Fibroblast of gingiva (primary cell): ENCODE measurements at regions not wholly inside any gene's neighbourhood (a gene's known extent, or its start where the extent isn't known, plus 50 kb on each side); places are given as distances from the start of the nearest gene placed in this dataset.

Experiments
- DNase-seq: peaks from one replicate; pipeline ENCODE4 v3.0.0-alpha.2; 2011; ENCODE audit warnings: low read depth

- DNase-seq: no peak
These were observed 604.0 kb downstream of the HS3ST4 start for GRCh38 chr16:26295625-26296304.

GRCh38 chr16:26301516-26301915 is 609.8 kb downstream of the HS3ST4 start:
- DNase-seq: no peak

- no peak for DNase-seq
These were observed 625.1 kb downstream of the HS3ST4 start for GRCh38 chr16:26316683-26317464.

- no peak for DNase-seq
These were observed 626.1 kb downstream of the HS3ST4 start for GRCh38 chr16:26317885-26318284.

GRCh38 chr16:26330654-26331053 is 638.9 kb downstream of the HS3ST4 start:
- DNase-seq: no peak

GRCh38 chr16:26334218-26335111 is 642.7 kb downstream of the HS3ST4 start:
- no peak for DNase-seq

GRCh38 chr16:26335236-26335853 is 643.6 kb downstream of the HS3ST4 start:
- DNase-seq: no peak

DNA sequence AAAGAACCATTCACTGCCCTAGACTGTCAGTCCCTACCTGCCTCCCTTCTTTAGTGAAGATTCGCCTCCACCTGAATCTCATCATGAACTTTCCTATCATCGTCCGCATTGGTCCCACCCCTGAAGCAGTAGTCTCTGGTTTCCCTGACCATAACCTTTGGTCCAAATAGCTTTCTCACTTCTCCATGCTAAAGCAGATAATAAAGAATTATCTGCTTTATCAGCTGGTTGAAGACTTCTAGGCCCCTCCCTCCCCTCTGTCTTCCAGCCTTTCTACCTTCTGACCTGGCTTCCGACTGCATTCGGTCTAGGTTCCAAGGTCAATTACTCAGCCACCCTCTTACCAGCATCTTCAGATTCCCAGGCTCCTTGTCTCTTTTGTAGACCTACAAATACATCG is 650.9 kb downstream of the HS3ST4 start:
- no peak for DNase-seq

DNA sequence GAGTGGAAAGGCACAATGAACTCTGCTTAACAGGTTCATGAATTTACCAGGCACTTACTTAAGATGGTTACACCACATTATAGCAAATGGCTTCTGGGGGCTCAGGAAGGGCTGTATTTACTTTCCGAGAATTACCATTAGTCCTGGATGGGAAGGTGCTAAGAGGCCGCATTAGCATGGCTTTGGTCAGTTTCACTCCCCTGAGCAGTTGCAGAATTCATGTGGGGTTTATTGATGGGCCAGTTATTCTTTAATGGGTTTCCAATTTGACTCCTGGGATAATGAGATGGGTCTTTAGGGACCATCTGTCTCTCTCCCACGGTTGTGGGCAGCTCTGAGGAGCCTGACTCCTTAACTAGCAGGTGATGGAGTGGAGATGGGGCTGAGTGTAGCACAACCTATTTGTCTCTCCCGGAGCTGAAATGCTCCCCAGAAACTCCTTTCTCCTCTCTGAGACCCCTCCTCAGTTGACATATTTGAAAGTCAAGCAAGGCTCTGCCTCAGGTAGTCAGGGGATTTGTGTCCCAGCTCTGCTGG is 652.5 kb downstream of the HS3ST4 start:
- DNase-seq: no peak

- no peak for DNase-seq
These were observed 653.2 kb downstream of the HS3ST4 start for GRCh38 chr16:26344976-26345375.

DNA sequence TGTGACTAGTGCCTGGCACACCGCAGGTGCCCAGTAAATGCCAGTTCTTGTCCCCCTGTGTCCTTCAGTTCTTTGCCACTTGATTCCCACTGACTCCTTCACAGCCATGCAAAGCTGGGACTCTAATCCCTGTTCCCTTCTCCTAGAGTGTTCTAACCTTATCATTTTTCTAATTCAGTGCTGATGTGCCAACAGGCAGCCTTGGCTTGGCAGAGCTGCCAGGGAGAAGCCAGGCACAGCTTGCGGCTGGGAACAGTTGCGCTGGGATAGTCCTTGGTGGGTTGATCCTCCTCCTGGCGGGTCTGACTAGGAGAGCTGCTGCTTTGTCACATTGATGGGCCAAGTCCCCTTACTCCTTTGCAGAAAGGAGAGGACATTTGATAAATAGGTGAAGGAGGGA is 654.2 kb downstream of the HS3ST4 start:
- DNase-seq: no peak

GRCh38 chr16:26348095-26348494 is 656.3 kb downstream of the HS3ST4 start:
- DNase-seq: no peak

DNA sequence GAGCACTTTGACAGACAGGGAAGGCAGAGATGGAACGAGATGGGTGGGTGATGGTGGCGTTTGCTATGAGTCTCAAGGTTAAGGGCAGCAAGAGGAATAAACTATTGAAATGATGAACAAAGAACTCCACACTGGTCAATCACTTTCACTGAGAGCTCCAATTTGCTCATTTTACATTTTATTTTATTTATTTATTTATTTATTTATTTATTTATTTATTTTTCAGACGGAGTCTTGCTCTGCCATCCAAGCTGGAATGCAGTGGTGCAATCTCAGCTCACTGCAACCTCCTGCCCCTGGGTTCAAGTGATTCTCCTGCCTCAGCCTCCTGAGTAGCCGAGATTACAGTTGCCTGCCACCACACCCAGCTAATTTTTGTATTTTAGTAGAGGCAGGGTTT is 669.1 kb downstream of the HS3ST4 start:
- DNase-seq: no peak

DNA sequence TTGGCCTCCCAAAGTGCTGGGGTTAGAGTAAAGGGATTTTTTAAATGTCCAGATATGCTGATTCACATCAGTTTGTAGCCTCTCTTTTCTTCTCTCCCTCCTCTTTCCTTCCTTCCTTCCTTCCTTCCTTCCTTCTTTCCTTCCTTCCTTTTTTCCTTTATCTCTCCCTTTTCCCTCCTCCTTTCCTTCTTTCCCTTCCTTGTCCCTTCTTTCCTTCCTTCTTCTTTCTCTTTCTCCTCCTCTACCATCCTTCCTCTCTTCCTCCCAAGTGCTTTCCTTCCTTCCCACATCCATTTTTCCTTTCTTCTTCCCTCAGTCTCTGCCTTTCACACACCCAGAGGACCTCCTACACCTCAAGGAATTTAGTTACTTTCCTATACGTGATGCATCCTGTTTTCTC is 671.8 kb downstream of the HS3ST4 start:
- DNase-seq: no peak

GRCh38 chr16:26365161-26365940 is 673.6 kb downstream of the HS3ST4 start:
- DNase-seq: no peak

GRCh38 chr16:26371349-26371869 is 679.6 kb downstream of the HS3ST4 start:
- no peak for DNase-seq

- no peak for DNase-seq
These were observed 682.6 kb downstream of the HS3ST4 start for GRCh38 chr16:26374279-26374925.

DNA sequence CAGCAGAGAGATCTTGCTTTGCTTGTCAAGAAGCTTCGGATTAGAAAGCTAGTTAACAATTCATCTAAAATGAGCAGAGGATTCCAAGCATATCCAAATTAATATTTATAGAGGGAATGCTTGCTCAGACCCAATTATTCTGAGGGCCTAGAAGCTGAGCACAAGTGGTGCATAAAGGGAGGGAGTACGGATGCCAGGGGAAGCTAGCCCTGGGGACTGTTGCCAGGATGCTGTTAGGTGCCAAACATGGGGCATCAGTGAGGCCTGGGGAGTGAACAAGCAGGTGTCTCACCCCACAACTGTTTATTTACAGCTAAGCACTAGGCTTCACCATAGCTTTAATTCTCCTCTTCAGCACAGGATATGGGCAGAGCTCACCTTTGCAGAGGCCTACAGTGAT is 684.1 kb upstream of the C16orf82 start:
- no peak for DNase-seq

GRCh38 chr16:26386096-26386495 is 680.6 kb upstream of the C16orf82 start:
- no peak for DNase-seq

- DNase-seq: no peak
These were observed 674.9 kb upstream of the C16orf82 start for GRCh38 chr16:26391833-26392232.
